Transverse colon (tissue), 4 donors: ENCODE measurements at regions not wholly inside any gene's neighbourhood (a gene's known extent, or its start where the extent isn't known, plus 50 kb on each side); places are given as distances from the start of the nearest gene placed in this dataset.
"Not testable (repeated sequence)": the region's sequence is repeated elsewhere in the genome, so short reads cannot be mapped to it uniquely, and the experiment has no call there.

Source experiments
- DNase-seq: peaks from one replicate; pipeline ENCODE4 v3.0.0-alpha.2; 2019
- H3K27ac ChIP-seq, 4 donors: fragments of 200-600 bp; sonication (generic); 2 replicates each; pipeline ENCODE4 v1.5.1; 2016 to 2018; ENCODE audit warnings: inconsistent platforms in 4 of 4
- H3K27me3 ChIP-seq: fragments of 200-600 bp; sonication (generic); 2 replicates; pipeline ENCODE4 v1.5.1; 2017; ENCODE audit warnings: inconsistent platforms
- H3K36me3 ChIP-seq, 4 donors: fragments of 200-600 bp; sonication (generic); 2 replicates each; pipeline ENCODE4 v1.5.1; 2017 to 2019; ENCODE audit warnings: inconsistent platforms in 4 of 4
- H3K4me1 ChIP-seq, 4 donors: fragments of 200-600 bp; sonication (generic); 2 replicates each; pipeline ENCODE4 v1.5.1; 2017 to 2020; ENCODE audit warnings: inconsistent platforms in 4 of 4
- H3K4me3 ChIP-seq, 4 donors: fragments of 200-600 bp; sonication (generic); 1 replicate in 1 of 4; 2 replicates in 3 of 4; pipeline versions ENCODE4 v1.5.1 to v1.6.1; 2017 to 2019; ENCODE audit warnings: inconsistent platforms in 4 of 4
- H3K9me3 ChIP-seq, 2 donors: fragments of 200-600 bp; sonication (generic); 2 replicates each; pipeline ENCODE4 v1.5.1; 2017 to 2019; ENCODE audit warnings: inconsistent platforms in 2 of 2
- CTCF ChIP-seq, 5 experiments: fragments of 200-600 bp in 3 of 5; fragments of 450-650 bp in 2 of 5; sonication (generic) in 3 of 5; IDR thresholded peaks; 1 replicate in 2 of 5; 2 replicates in 3 of 5; pipeline ENCODE4 v1.5.1; 2016 to 2017; ENCODE audit warnings: antibody characterized with exemption in 5 of 5, inconsistent platforms in 3 of 5, mild to moderate bottlenecking in 2 of 5, moderate library complexity in 1 of 5
- EP300 ChIP-seq: sonication (generic); formaldehyde crosslinking; IDR thresholded peaks from one replicate; pipeline ENCODE4 v1.6.1; 2017; ENCODE audit warnings: antibody characterized with exemption, low read depth
- POLR2A ChIP-seq: fragments of 450-650 bp; IDR thresholded peaks from one replicate; pipeline ENCODE4 v1.6.1; 2016; ENCODE audit warnings: antibody characterized with exemption, mild to moderate bottlenecking, moderate library complexity
- POLR2AphosphoS5 ChIP-seq, 3 donors: sonication (generic); formaldehyde crosslinking; IDR thresholded peaks; one replicate each; pipeline ENCODE4 v1.6.1; 2016; ENCODE audit warnings: antibody characterized with exemption in 3 of 3
- WGBS, 2 donors: methylation state at CpG; one replicate each; pipeline ENCODE4 v1.1.5; 2018; ENCODE audit warnings: low coverage in 1 of 2; 5-methylcytosine and 5-hydroxymethylcytosine counted together
- in situ Hi-C, 4 donors: fragments of 200-750 bp; cut with MboI; loops; one replicate each; pipeline versions ENCODE4 v1.15.0 to v1.15.1; 2017; ENCODE audit warnings: low sequenced_read_pairs in 3 of 4, low pct_ligation_motif_present in 1 of 4, low pct_unique_long_range_greater_than_20kb in 1 of 4
- intact Hi-C: fragments of 100-400 bp; cut with DNase I; formaldehyde crosslinking; loops from one replicate; pipeline ENCODE4 v1.15.1; 2023; ENCODE audit warnings: low total_unique reads

- H3K4me1 ChIP-seq, H3K27me3 ChIP-seq, H3K27ac ChIP-seq, intact Hi-C loops, H3K36me3 ChIP-seq, in situ Hi-C loops, DNase-seq, H3K4me3 ChIP-seq, H3K9me3 ChIP-seq: not testable (repeated sequence)
- WGBS, 2 donors = no CpG with 5 or more reads among the region's 24 CpGs
These were observed 332.6 kb downstream of the ADGRD1 start for GRCh38 chr12:131286301-131286700.

- in situ Hi-C loops = no loop called here
- H3K4me1 ChIP-seq = no peaks in the 10 kb centered on the region
- H3K27me3 ChIP-seq = no peaks in the 10 kb centered on the region
- no peaks in the 10 kb centered on the region for H3K36me3 ChIP-seq
- DNase-seq = no peak
- no peak overlapping the region for H3K4me3 ChIP-seq
- intact Hi-C loops = no loop called here
- TF ChIP-seq POLR2AphosphoS5 (IDR thresholded peaks at IDR 0.05) (no peak), POLR2A (no peak), EP300 (no peak)
- no peak overlapping the region for H3K27ac ChIP-seq
- WGBS, 2 donors = 88% methylated on average over 17 of the region's 25 CpGs; no CpG with 5 or more reads in 1 of the 2 donors
- H3K9me3 ChIP-seq = no peaks in the 10 kb centered on the region
These were observed 333.6 kb downstream of the ADGRD1 start for GRCh38 chr12:131287015-131287937.

GRCh38 chr12:131287938-131288764 is 334.4 kb downstream of the ADGRD1 start:
- no peak overlapping the region for H3K27ac ChIP-seq
- in situ Hi-C loops (no loop called here), intact Hi-C loops (no loop called here)
- no peaks in the 10 kb centered on the region for H3K9me3 ChIP-seq
- no peak for DNase-seq
- H3K4me1 ChIP-seq = no peaks in the 10 kb centered on the region
- H3K36me3 ChIP-seq = no peaks in the 10 kb centered on the region
- WGBS, 2 donors = 68% methylated on average over 27 of the region's 27 CpGs; no CpG with 5 or more reads in 1 of the 2 donors
- H3K27me3 ChIP-seq = no peaks in the 10 kb centered on the region
- TF ChIP-seq POLR2AphosphoS5 (IDR thresholded peaks at IDR 0.05) (no peak), EP300 (no peak), CTCF (IDR thresholded peaks at IDR 0.05) (no peak), POLR2A (no peak)
- H3K4me3 ChIP-seq = no peak overlapping the region

GRCh38 chr12:131288765-131289695 is 335.3 kb downstream of the ADGRD1 start:
- in situ Hi-C loops, H3K4me1 ChIP-seq, H3K4me3 ChIP-seq, intact Hi-C loops, H3K27ac ChIP-seq, H3K9me3 ChIP-seq, H3K36me3 ChIP-seq, DNase-seq, H3K27me3 ChIP-seq: not testable (repeated sequence)
- 80 to 83% methylated on average over 3 to 19 of the region's 19 CpGs for WGBS, 2 donors

- H3K4me3 ChIP-seq, in situ Hi-C loops, H3K36me3 ChIP-seq, H3K4me1 ChIP-seq, H3K27me3 ChIP-seq, DNase-seq, intact Hi-C loops, H3K9me3 ChIP-seq, H3K27ac ChIP-seq: not testable (repeated sequence)
- 81% methylated on average over 5 of the region's 8 CpGs; no CpG with 5 or more reads in 1 of the 2 donors for WGBS, 2 donors
These were observed 336.1 kb downstream of the ADGRD1 start for GRCh38 chr12:131289807-131290206.
